ENCODE measurements at regions not wholly inside any gene's neighbourhood (a gene's known extent, or its start where the extent isn't known, plus 50 kb on each side); places are given as distances from the start of the nearest gene placed in this dataset.

GRCh38 chr2:53424902-53425301 is 342.7 kb upstream of the CHAC2 start:
- no peak for TF ChIP-seq EZH2phosphoT487 (conservative IDR thresholded peaks at IDR 0.05; ENCODE audit: low read length)
- no peak for TF ChIP-seq CTCF (IDR thresholded peaks at IDR 0.05; ENCODE audit: insufficient read depth, low read length, poor library complexity, severe bottlenecking)

Data from SU-DHL-6 (cell line).